Stimulated activated CD4-positive, alpha-beta T cell treated with anti-CD3 and anti-CD28 coated beads, Interleukin-4, amount 100 ng/mL, for 4 hours (primary cell): ENCODE measurements at regions not wholly inside any gene's neighbourhood (a gene's known extent, or its start where the extent isn't known, plus 50 kb on each side); places are given as distances from the start of the nearest gene placed in this dataset.

Experiments
- DNase-seq, 2 experiments: peaks; one replicate each; pipeline ENCODE4 v3.0.0-alpha.2; 2020

DNA sequence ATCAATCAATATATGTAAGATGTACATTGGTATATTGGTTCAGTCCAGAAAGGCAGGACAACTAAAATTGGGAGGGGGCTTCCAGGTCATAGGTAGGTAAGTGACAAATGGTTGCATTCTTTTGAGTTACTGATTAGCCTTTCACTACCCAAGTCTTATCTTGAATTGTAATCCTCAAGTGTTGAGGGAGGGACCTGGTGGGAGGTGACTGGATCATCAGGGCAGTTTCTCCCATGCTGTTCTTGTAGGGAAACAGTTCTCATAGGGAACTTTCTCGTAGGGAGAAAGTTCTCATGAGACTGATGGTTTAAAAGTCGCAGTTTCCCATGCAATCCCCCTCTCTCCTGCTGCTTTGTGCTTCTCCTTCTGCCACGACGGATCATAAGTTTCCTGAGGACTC lies 809.2 kb downstream of the KCNT2 start:
- no peak for DNase-seq

DNA sequence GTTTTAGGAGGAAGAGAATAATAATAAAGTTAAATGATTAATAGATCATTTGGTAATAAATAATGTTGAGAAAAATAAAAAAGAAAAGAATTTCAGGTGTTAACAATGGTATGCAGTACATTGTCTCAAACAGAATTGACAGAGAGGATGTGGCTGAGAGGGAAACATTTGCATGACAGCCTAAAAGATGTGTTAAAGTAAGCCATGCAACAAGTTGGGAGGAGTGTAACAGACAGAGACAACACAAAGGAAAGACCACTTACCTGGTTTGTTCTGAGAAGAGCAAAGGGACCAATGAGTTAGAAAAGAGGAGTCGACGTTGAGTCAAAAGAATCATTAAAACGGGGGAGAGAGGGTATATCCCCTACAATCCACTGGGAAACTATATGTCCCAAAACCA lies 814.0 kb downstream of the KCNT2 start:
- DNase-seq, result no peak

DNA sequence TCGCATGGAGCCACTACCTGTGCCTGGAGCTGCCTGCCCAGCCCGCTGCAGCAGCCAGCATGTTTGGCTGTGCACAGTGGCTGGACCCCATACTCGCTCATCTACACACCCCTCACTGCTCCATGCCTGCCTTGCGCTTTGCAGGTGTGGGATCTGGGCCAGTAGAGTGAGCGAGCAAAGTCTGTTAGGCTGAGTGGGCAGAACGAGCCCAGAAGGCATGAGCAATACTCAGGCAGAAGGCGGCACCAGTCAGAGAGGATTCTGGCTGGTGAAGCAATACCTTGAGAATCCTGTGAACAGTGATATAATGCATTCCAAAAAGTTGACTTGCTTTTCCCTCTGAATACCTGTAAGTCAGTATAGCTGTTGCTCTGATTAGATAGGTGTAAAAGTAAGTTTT lies 816.4 kb downstream of the KCNT2 start:
- no peak for DNase-seq

DNA sequence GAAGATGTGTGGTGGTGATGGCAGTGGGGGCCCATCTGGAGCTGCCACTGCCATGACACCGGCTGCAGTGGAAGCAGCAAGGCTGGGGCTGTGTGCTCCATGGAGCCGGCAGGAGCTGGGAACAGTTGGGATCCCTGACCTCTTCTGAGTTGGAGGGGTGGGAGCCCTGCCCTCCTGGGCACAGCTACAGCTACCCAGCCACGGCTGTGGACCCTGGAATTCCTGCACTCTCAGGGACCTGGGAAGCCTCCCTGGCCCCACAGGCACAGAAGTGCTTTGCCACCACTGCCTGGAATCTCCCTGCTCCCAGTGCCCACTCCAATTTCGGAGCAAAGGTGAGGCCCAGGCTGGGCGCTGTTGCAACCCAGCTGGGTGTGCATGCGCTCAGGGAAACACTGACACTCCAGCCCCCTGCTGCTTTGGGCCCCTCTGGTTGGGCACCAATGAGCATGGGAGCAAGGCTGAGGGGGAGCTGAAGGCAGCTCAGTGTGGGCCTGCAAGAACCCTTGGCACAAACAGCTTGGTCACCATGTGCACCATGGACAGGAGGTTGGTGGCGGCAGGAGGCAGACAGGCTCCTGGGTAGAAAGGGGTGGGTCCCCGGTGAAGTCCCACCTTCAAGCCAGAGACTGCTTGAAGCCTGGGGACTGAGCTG lies 817.6 kb downstream of the KCNT2 start:
- no peak for DNase-seq

DNA sequence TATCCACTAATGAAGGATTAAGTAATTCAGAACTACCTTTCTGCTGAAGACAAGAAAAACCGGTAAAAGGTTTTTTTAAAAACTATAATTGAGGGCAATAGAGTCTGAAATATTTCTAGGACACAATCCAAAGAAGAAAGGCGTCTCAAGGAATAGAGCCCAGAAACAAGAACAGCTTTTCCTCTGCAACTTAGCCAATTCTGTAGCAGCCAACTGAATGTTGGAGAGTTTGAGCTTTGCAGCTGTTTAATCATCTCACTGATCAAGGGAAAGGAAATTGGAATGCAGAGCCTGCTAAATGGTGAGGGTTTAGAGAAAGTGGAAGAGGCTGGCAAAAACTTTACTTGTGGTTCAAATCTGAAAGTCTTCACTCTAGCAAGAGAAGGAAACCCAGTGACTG lies 818.9 kb downstream of the KCNT2 start:
- DNase-seq, result no peak

DNA sequence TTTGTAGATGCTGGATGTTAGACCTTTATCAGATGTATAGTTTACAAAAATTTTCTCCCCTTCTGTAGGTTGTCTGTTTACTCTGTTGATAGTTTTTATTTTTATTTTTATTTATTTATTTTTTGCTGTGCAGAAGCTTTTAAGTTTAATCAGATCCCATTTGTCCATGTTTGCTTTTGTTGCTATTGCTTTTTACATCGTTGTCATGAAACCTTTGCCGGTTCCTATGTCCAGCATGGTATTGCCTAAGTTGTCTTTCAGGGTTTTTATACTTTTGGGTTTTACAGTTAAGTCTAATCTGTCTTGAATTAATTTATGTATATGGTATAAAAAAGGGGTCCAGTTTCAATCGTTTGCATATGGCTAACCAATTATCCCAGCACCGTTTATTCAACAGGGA lies 819.5 kb downstream of the KCNT2 start:
- DNase-seq, result no peak

DNA sequence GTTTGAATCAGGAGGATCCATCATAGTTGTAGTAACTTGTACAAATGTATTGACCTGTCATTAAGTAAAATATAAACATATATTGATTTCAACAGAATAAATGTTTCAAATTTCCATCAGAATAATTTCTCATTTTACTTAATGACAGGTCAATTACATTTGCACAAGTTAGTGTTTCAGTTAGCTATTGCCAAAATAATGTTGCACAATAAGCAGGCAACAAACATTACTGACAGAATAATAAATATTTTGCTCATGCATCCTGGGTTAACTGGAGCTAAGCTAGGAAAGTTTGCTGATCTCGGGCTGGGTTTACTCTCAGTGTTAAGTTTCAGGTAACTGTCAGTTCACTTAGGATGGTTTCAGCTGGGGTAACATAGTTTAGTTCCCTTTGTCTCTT lies 822.4 kb downstream of the KCNT2 start:
- DNase-seq, result no peak

DNA sequence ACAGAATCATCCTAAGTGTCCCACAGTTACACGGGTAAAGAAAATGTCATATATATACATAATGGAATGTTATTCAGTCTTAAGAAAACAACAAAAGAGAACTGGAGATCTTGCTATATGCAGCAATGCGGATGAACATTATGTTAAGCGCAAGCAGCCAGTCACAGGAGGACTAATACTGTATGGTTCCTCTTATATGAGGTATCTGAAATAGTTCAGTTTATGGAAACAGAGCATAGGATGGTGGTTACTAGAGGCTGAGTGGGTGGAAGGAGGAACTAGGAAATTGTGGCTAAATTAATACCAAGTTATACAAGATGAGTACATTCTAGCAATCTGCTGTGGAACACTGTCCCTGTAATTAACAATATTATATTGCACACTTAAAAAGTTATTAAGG lies 834.3 kb downstream of the KCNT2 start:
- DNase-seq, result no peak

DNA sequence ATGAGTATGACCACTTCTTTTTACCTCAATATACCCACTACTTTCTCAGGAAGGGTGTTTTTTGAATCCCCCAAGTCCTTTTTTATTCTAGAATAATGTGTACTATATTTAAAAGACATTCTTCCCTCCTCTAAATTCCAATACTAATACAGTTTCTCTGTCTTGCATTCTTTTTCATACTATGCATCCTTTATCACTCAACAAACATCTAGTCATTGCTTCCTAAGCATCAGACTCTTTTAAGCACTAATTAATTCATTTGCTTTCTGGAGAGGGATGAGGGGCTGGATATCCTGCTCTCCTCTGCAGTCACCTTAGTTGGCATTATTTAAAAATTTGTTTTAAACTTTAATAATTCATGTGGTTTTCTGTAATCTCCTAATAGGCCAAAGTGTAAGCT lies 838.8 kb downstream of the KCNT2 start:
- no peak for DNase-seq

DNA sequence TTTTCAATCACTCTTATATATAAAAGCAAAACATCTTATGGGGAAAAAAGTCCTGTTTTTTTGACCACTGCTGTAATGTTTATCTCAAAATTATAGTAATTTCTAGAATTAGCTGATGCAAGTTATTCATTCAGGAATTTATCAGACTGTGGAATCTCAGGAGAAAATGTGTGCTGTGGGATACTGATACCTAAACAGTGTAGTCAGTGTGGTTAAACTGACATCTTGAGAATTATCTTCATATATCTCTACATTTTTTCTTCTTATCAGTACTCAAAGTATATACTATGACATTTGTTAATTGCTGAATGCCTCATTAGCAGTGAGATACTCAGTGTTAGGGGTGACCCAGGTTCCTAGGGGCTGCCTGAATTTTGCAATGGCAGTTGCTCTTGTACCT lies 839.3 kb downstream of the KCNT2 start:
- no peak for DNase-seq

DNA sequence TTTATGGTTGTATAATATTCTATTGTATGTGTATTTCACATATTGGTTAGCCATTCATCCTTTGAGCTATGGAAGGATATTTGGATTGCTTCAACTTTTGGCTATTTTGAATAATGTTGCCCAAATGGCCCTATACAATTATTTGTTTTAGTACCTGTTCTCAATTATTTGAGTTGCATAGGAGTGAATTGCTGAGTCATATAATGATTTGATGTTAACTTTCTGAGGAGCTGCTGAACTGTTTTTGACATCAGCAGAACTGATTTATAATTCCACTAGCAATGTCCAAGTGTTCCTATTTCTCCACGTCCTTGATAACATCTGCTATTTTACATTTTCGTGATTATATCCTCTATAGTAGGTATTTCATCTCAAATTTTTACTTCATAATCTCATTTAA lies 839.9 kb downstream of the KCNT2 start:
- DNase-seq, result no peak

DNA sequence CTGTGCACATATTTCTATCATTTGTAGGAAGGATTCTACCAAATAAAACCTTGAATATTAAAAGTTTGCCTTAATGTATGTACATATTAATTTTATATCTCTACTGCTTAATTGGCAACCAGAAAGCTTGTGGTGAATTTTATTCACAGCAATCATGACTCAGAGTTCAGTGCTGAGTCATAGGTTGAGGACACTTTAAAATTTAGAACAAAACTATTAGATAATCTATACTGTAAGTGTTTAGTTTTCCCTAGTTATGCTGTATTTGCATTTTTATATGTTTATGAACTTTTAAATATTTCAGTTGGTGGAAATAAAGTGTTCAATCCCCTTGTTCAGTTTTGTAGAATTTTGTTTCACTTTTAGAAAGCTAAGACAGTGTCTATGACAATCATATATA lies 841.5 kb downstream of the KCNT2 start:
- DNase-seq, result no peak

DNA sequence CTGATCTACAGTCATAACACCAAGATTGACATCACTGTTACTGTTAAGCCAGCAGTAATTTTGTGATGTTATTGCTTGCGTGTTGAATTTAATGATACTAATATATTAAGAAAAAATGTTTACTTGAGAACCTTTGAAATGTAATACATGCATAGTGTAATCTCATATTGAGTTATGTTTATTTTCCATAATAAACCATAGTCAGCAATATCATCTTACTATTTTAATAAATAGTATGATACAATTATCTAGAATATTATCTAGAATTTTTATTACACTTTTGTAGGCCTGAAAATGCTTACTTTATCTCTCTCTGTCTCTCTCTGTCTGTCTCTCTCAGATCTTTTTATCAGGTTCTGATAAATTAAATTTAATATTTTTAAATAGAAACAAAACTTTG lies 843.1 kb downstream of the KCNT2 start:
- no peak for DNase-seq

DNA sequence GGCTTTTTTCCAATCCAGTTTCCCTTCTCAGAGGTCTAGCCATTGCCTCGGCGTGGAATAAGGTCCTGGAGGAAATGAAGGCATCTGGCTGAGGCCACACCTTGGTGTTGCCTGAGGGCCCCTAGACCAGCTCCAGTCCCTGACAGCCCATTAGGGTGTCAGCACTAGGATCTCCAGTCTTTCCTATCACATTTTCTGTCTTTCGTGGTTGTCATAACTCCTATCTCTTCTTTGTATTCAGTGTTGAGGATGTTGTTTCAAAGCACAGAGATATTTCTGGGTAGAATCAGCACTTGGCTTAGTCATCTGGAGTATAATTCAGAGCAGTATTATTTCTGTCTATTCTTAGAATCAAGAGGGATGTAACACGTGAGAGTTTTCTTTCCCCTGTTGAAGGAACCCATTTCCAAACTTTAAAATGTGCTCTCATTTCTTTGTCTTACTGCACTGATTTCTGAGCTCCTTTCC lies 844.3 kb downstream of the KCNT2 start:
- no peak for DNase-seq

DNA sequence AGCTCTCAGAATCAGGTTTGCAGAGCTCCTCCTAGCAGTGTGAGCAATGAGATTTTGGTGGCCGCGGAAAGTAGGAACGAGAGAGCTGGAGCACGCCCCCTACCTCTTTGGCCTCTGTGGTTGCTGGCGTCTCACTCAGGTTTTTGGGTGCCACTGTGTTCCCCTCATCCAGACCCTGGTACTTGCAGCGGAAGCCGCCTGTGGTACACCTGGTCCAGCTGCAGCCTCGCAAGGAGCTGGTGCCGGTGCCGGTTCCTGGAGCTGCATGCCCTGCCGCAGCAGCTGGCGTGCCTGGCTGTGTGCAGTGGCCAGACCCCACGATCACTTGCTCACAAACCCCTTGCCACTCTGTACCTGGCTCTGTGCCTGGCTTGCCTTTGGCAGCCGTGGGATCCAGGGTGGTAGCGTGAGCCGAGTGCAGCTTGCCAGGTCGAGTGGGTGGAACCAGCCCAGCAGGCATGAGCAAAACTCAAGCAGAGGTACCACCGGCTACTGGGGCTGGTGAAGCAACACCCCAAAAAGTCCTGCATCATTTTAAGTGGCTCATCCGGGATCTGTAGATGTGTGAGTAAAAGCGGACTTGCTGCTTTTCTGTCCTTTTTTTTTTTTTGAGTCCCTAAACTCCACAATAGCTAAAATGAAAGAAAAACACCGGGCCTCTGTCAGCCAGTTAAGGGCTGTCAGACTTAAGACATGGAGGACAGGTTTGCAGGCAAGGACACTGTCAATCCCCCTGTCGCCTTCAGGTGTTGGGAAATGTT lies 844.9 kb downstream of the KCNT2 start:
- DNase-seq, result no peak

DNA sequence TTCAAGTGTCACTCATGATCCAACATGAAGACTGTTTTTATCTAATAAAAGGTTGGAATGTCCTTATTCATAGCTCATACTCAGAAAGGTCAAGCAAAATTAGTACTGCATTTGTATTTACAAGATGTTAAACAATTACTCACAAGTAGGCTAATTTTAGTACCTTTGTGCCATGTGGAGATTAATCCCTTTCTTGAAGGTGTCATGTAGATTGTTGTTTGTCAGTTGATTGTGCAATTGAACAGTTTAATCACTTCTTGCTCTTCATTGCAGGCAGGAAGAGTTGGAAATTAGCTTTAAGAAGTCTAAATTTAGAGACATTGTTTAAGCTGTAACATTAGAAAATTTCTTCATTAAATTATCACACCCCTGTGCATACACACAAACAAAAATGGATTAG lies 847.1 kb downstream of the KCNT2 start:
- DNase-seq, result no peak

DNA sequence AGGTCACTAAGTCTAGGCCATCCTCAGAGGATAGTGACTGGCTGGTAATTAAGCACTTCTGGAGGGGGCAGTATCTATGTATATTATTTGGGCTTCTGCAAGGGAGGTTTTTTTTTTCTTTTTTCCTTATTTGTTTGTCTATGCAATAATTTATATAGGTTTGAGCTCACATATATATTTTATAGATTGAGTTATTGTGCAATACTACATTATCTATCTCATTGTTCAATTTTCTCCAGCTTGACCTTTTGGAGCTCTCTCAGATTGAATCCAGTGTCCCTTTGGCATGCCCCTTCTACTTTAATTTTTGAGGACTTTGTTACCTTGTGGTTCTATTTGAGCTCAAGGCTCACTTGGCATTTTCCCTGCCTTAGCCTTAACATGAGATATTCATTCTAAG lies 852.1 kb downstream of the KCNT2 start:
- no peak for DNase-seq

DNA sequence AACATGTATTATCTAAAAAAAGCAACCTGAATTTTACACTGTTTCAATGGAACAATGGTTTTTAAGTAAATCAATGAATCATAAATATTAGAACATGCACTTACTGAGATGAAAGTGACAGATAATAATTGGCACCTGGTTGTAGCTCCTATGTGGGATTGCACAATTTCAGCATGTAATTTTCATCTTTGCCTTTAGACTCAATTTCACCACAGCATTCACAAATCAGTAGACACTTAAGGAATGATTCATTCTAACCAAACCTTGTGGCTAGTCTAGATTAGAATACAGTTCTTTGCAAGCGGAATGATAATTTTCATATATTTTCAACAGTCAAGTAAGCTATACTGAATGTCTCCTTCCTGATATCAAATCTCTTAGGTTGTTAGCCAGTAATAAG lies 853.4 kb downstream of the KCNT2 start:
- no peak for DNase-seq

DNA sequence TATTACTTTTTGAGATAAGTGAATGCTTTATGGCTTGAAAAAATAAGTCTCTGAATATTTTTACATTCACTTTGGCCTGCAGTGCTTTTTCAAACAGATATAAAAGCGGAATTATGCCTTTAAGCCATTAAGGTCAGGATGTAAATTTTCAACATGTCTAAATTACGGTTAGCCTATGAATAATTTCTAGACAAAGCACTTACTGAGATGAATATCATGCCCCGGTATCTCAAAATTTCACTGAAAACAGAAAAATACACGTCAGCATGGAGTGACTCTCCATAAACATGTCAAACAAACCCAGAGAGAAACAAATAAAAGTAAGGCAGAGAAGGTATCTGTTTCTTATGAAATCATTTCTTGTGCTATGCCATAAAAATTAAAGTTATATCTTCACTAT lies 853.9 kb downstream of the KCNT2 start:
- no peak for DNase-seq

DNA sequence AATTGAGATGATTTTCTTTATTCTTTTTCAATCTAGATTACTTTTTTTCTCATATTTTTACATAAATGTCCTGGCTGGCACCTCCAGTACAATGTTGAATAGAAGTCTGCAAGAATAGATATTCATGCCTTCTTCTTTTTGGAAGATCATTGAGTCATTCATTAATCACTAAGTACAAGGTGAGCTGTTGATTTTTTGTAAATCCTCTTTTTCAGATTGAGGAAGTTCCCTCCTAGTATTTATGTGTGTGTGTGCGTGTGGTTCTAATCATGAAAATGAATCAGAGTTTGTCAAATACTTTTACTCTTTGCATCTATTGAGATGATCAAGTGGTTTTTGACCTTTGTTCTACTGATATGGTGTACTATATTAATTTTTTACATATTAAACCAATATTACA lies 859.3 kb downstream of the KCNT2 start:
- no peak for DNase-seq

DNA sequence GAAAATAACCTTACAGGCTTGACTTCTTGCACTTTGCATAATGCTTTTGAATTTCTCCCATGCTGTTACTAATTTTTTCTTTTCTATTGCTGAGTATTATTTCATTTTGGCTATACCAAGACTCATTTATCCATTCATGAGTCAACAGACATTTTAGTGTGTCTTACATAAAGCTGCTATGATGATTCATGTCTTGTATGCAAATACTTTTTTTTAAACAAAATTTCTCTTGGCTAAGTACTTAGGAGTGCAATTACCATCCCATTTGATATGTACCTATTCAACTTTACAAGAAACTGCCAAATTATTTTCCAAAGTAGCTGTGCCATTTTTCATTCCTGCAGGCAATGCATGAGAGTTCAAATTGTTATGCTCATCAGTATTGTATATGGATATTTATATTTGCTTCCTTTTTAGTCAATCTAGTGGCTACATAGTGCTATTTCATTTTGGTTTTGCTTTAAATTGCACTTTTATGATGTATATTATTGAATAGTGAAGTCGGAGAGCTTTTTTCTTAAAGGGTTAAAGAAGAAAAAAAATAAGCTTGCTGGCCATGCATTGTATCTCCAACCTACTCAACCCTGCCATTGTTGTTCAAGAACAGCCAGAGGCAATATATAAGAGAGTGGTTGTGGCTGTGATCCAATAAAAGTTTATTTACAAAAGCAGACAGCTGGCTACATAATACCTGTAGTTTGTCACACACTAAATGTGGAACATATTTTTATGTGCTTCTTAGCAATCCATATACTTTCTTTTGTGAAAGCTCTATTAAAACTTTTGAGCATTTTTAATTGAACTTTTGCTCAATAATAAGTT lies 862.8 kb downstream of the KCNT2 start:
- no peak for DNase-seq

DNA sequence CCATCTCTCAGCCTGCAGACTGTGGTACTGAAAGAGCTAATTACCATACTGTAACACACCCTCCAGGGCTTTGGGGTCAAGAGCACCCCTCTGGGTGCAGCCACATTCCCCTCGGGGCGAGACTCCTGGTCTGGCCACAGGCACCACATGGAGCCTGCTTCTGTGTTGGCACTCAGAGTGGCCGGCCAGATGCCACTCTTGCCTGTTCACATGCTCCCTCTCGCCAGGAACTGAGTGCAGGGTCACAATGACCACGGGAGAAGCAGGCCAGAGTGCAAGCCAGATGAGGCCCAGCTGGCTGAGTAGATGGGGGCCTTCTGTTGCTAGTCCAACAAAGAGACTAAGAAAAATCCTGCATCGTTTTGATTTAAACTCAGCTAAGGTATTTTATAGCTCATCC lies 864.0 kb downstream of the KCNT2 start:
- DNase-seq, result no peak

DNA sequence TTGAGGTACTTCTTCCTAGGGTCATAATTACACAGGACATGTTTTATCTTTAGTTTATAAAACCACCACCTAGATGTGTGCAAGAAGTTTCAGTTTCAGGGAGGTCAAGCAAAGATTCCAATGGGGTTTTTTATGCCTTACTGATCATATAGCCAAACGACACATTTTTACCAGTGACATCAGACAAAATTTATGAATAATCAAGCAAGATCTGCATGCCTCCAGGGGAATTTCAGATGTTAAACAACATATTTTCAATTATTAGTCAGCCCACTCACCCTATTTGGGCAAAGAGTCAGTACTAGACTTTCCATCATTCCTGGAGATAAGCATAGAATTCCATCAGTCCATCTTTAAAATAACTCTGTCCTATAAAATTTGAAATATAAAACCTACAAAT lies 867.4 kb downstream of the KCNT2 start:
- no peak for DNase-seq
